ENCODE measurements at regions not wholly inside any gene's neighbourhood (a gene's known extent, or its start where the extent isn't known, plus 50 kb on each side); places are given as distances from the start of the nearest gene placed in this dataset.

- Mint-ChIP-seq H3K27ac (no peak overlapping the region), H3K9me3 (no peaks in the 10 kb centered on the region), H3K4me1 (no peaks in the 10 kb centered on the region), H3K4me3 (no peak overlapping the region), H3K27me3 (ENCODE audit: low read depth in 3 of 3) (peaks cover 0 to 8% (median 4%) of the 10 kb centered on the region in 3 donors), H3K36me3 (no peaks in the 10 kb centered on the region)
- no peak for DNase-seq
These were observed 218.9 kb downstream of the MID1IP1 start for GRCh38 chrX:39020051-39020669.

- no peak overlapping the region for H3K27ac Mint-ChIP-seq
- H3K4me3 Mint-ChIP-seq = no peak overlapping the region
- H3K4me1 Mint-ChIP-seq = no peaks in the 10 kb centered on the region
- H3K9me3 Mint-ChIP-seq = peaks cover 0 to 3% (median 0%) of the 10 kb centered on the region in 6 donors
- no peak for DNase-seq
- no peaks in the 10 kb centered on the region for H3K36me3 Mint-ChIP-seq
- peaks cover 4 to 5% (median 4%) of the 10 kb centered on the region in 3 donors for H3K27me3 Mint-ChIP-seq (ENCODE audit: low read depth in 3 of 3)
These were observed 220.8 kb downstream of the MID1IP1 start for GRCh38 chrX:39022106-39022505.

- Mint-ChIP-seq H3K36me3 (peaks cover 0 to 7% (median 0%) of the 10 kb centered on the region in 3 donors), H3K27ac (no peak overlapping the region), H3K4me3 (no peak overlapping the region), H3K4me1 (no peaks in the 10 kb centered on the region), H3K27me3 (ENCODE audit: low read depth in 3 of 3) (peaks cover 2 to 6% (median 3%) of the 10 kb centered on the region in 3 donors), H3K9me3 (peaks cover 8 to 39% (median 19%) of the 10 kb centered on the region in 6 donors)
- no peak for DNase-seq
These were observed 228.0 kb downstream of the MID1IP1 start for GRCh38 chrX:39029221-39029620.

- no peak overlapping the region for H3K27ac Mint-ChIP-seq
- peaks cover 0 to 7% (median 0%) of the 10 kb centered on the region in 3 donors for H3K36me3 Mint-ChIP-seq
- H3K4me1 Mint-ChIP-seq = no peaks in the 10 kb centered on the region
- no peak for DNase-seq
- H3K9me3 Mint-ChIP-seq = peaks cover 8 to 39% (median 19%) of the 10 kb centered on the region in 6 donors
- H3K4me3 Mint-ChIP-seq = no peak overlapping the region
- H3K27me3 Mint-ChIP-seq (ENCODE audit: low read depth in 3 of 3) = peaks cover 3 to 7% (median 5%) of the 10 kb centered on the region in 3 donors
These were observed 229.4 kb downstream of the MID1IP1 start for GRCh38 chrX:39030636-39031035.

- Mint-ChIP-seq H3K9me3 (peaks cover 0 to 2% (median 0%) of the 10 kb centered on the region in 6 donors), H3K27me3 (ENCODE audit: low read depth in 3 of 3) (peaks cover 1 to 15% (median 9%) of the 10 kb centered on the region in 3 donors), H3K36me3 (no peaks in the 10 kb centered on the region), H3K27ac (no peak overlapping the region), H3K4me1 (no peaks in the 10 kb centered on the region), H3K4me3 (no peak overlapping the region)
- no peak for DNase-seq
These were observed 238.6 kb downstream of the MID1IP1 start for GRCh38 chrX:39039890-39040289.

GRCh38 chrX:39043838-39044550 is 242.7 kb downstream of the MID1IP1 start:
- no peak for DNase-seq
- H3K27ac Mint-ChIP-seq = no peak overlapping the region
- H3K9me3 Mint-ChIP-seq = peaks cover 0 to 2% (median 0%) of the 10 kb centered on the region in 6 donors
- no peak overlapping the region for H3K4me3 Mint-ChIP-seq
- no peaks in the 10 kb centered on the region for H3K4me1 Mint-ChIP-seq
- no peaks in the 10 kb centered on the region for H3K36me3 Mint-ChIP-seq
- peaks cover 0 to 17% (median 3%) of the 10 kb centered on the region in 3 donors for H3K27me3 Mint-ChIP-seq (ENCODE audit: low read depth in 3 of 3)

GRCh38 chrX:39047174-39047573 is 245.9 kb downstream of the MID1IP1 start:
- H3K4me1 Mint-ChIP-seq = no peaks in the 10 kb centered on the region
- peaks cover 0 to 15% (median 3%) of the 10 kb centered on the region in 3 donors for H3K27me3 Mint-ChIP-seq (ENCODE audit: low read depth in 3 of 3)
- no peak for DNase-seq
- H3K36me3 Mint-ChIP-seq = no peaks in the 10 kb centered on the region
- no peaks in the 10 kb centered on the region for H3K9me3 Mint-ChIP-seq
- no peak overlapping the region for H3K4me3 Mint-ChIP-seq
- H3K27ac Mint-ChIP-seq = no peak overlapping the region

- Mint-ChIP-seq H3K27ac (no peak overlapping the region), H3K27me3 (ENCODE audit: low read depth in 3 of 3) (peaks cover 2 to 6% (median 3%) of the 10 kb centered on the region in 3 donors), H3K4me1 (no peaks in the 10 kb centered on the region), H3K9me3 (no peaks in the 10 kb centered on the region), H3K36me3 (no peaks in the 10 kb centered on the region), H3K4me3 (no peak overlapping the region)
- no peak for DNase-seq
These were observed 248.7 kb downstream of the MID1IP1 start for GRCh38 chrX:39049975-39050374.

- Mint-ChIP-seq H3K4me1 (no peaks in the 10 kb centered on the region), H3K9me3 (no peaks in the 10 kb centered on the region), H3K4me3 (no peak overlapping the region), H3K27me3 (ENCODE audit: low read depth in 3 of 3) (peaks cover 3 to 6% (median 5%) of the 10 kb centered on the region in 3 donors), H3K36me3 (no peaks in the 10 kb centered on the region), H3K27ac (no peak overlapping the region)
- DNase-seq = no peak
These were observed 249.2 kb downstream of the MID1IP1 start for GRCh38 chrX:39050427-39050826.

GRCh38 chrX:39052751-39053150 is 251.5 kb downstream of the MID1IP1 start:
- Mint-ChIP-seq H3K36me3 (no peaks in the 10 kb centered on the region), H3K4me1 (no peaks in the 10 kb centered on the region), H3K27me3 (ENCODE audit: low read depth in 3 of 3) (peaks cover 1 to 5% (median 2%) of the 10 kb centered on the region in 3 donors), H3K9me3 (peaks cover 0 to 2% (median 0%) of the 10 kb centered on the region in 6 donors), H3K27ac (no peak overlapping the region), H3K4me3 (no peak overlapping the region)
- DNase-seq = no peak

GRCh38 chrX:39058724-39059123 is 257.5 kb downstream of the MID1IP1 start:
- Mint-ChIP-seq H3K4me1 (no peaks in the 10 kb centered on the region), H3K27me3 (ENCODE audit: low read depth in 3 of 3) (peaks cover 0 to 7% (median 1%) of the 10 kb centered on the region in 3 donors), H3K27ac (no peak overlapping the region), H3K4me3 (no peak overlapping the region), H3K36me3 (no peaks in the 10 kb centered on the region), H3K9me3 (peaks cover 0 to 4% (median 0%) of the 10 kb centered on the region in 6 donors)
- DNase-seq = no peak

GRCh38 chrX:39059866-39060265 is 258.6 kb downstream of the MID1IP1 start:
- Mint-ChIP-seq H3K27ac (no peak overlapping the region), H3K36me3 (no peaks in the 10 kb centered on the region), H3K27me3 (ENCODE audit: low read depth in 3 of 3) (peaks cover 0 to 7% (median 1%) of the 10 kb centered on the region in 3 donors), H3K4me3 (no peak overlapping the region), H3K4me1 (no peaks in the 10 kb centered on the region), H3K9me3 (peaks cover 0 to 4% (median 0%) of the 10 kb centered on the region in 6 donors)
- DNase-seq = no peak

- H3K4me3 Mint-ChIP-seq = no peak overlapping the region
- H3K9me3 Mint-ChIP-seq = peaks cover 0 to 2% (median 0%) of the 10 kb centered on the region in 6 donors
- H3K36me3 Mint-ChIP-seq = no peaks in the 10 kb centered on the region
- no peaks in the 10 kb centered on the region for H3K4me1 Mint-ChIP-seq
- DNase-seq = no peak
- H3K27me3 Mint-ChIP-seq (ENCODE audit: low read depth in 3 of 3) = peaks cover 0 to 4% (median 0%) of the 10 kb centered on the region in 3 donors
- H3K27ac Mint-ChIP-seq = no peak overlapping the region
These were observed 261.8 kb downstream of the MID1IP1 start for GRCh38 chrX:39063037-39063436.

GRCh38 chrX:39063702-39064101 is 262.4 kb downstream of the MID1IP1 start:
- peaks cover 0 to 4% (median 0%) of the 10 kb centered on the region in 3 donors for H3K27me3 Mint-ChIP-seq (ENCODE audit: low read depth in 3 of 3)
- H3K4me1 Mint-ChIP-seq = no peaks in the 10 kb centered on the region

More at GRCh38 chrX:39063702-39064101, 262.4 kb downstream of the MID1IP1 start:
- H3K9me3 Mint-ChIP-seq = peaks cover 0 to 2% (median 0%) of the 10 kb centered on the region in 6 donors
- DNase-seq = no peak
- H3K36me3 Mint-ChIP-seq = no peaks in the 10 kb centered on the region
- no peak overlapping the region for H3K4me3 Mint-ChIP-seq
- H3K27ac Mint-ChIP-seq = no peak overlapping the region

All from immature natural killer cell (primary cell).